ENCODE measurements at regions not wholly inside any gene's neighbourhood (a gene's known extent, or its start where the extent isn't known, plus 50 kb on each side); places are given as distances from the start of the nearest gene placed in this dataset.

- no peak for DNase-seq
Measured at GRCh38 chr5:133853646-133854365, 114.6 kb downstream of the C5orf15 start.

DNA sequence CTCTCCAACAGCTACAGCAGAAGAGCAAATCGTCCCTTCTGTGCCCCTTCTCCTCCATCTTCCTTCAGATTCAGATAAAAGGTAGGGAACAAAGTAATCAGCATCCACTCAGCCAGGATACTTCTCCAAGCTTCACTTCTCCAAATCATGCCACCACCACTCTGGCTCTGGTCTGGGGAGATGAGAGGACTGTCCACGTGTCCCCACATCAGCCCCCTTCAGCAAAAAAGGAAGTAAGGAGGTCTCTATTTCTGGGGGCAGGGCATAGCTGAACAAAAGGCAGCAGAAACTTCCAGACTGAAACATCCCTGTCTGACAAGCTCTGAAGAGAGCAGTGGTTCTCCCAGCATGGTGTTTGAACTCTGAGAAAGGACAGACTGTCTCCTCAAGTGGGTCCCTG lies 116.9 kb downstream of the C5orf15 start:
- DNase-seq, result no peak

- no peak for DNase-seq
Measured at GRCh38 chr5:133850811-133851210, 117.6 kb downstream of the C5orf15 start.

GRCh38 chr5:133849116-133849515 lies 119.3 kb downstream of the C5orf15 start:
- no peak for DNase-seq

GRCh38 chr5:133848341-133848811 lies 120.0 kb downstream of the C5orf15 start:
- no peak for DNase-seq

GRCh38 chr5:133847886-133848285 lies 120.5 kb downstream of the C5orf15 start:
- DNase-seq, result no peak

DNA sequence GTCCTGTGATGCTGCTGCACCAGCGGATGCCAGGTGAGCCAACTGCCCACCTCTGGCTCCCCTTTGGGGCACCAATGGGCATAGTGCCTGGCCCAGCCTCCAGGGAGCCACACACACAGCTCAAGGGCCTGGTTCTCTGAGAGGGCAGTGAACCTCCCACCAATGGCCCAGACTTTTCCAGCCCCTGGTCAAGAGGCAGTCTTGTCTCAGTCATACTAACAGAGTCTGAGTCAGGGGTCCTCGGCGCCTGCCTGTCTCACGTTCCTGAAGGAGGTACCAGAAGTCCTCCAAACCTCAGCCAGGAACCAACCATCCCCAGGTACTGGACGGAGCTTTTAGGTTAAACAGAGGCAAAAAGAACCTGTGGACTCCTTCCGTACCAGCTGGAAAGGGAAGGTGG lies 121.1 kb downstream of the C5orf15 start:
- DNase-seq, result no peak

DNA sequence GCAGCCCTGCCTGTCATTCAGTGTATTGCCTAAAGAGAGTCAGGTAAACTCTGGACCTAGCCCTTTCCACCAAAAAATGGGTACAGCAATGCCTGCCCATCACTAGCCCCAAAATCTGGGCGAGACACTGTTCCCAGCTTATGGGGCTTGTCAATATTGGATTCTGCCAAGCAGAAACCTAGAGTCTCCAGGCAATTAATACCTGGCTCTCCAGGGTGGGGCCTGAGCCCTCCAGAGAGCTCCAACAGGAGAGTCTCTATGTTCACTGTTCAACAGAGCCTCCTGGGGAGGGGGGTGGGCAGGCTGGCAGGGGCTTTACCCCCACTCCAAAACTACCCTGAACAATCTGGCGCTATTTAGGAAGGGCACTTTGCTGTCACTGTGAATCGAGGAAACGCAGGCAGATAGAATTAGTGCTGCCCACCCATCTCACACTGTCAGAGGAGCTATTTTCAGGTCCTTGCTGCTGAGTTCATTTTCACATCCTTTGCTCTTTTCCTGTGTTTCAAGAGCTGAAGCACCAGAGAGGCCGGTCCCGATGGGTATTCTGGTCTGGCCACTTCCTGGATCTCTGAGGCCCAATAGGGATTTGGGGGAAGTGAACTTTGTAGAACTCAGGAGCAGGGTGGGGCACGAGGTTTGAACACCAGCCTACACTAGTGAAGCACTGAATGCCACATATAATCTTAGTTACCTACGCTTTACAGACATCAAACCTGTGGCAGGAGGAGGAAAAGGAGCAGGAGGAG lies 121.8 kb downstream of the C5orf15 start:
- no peak for DNase-seq

DNA sequence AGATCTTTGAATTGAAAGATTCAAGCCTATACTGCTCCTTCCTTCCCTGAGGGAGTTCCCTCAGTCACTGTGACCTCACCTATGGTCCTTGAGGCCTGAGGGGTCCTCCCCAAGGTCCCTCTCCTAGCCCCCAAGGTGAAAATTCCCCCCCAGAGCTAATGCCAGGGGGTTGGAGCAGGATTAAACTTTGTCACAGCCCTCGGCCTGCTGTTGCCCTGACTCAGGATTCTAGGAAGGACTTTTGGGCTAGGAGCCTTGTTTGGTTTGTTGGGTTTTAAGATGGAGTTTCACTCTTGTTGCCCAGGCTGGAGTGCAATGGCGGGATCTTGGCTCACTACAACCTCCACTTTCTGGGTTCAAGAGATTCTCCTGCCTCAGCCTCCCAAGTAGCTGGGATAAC lies 123.2 kb downstream of the C5orf15 start:
- no peak for DNase-seq

- no peak for DNase-seq
Measured at GRCh38 chr5:133844836-133845235, 123.6 kb downstream of the C5orf15 start.

DNA sequence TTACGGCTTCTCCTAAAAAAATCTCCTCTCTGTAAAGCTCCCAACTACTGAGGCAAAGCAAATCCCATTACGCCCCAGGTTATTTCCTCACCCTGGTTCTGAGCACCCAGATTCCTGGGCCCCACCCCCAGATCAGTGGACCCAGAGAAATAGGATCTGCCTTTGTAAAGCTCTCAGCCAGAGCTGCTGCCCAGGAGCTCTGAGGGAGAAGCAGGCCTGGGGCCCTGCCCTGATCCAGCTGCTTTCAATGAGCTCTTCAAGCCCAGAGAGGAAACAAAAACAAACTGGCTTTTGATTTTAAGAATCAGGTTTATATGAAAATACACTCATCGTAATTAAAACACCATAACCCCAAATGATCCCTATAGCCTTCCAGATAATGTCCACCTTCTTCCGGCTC lies 124.5 kb downstream of the C5orf15 start:
- DNase-seq, result no peak

- DNase-seq, result no peak
Measured at GRCh38 chr5:133842846-133843611, 125.4 kb downstream of the C5orf15 start.

DNA sequence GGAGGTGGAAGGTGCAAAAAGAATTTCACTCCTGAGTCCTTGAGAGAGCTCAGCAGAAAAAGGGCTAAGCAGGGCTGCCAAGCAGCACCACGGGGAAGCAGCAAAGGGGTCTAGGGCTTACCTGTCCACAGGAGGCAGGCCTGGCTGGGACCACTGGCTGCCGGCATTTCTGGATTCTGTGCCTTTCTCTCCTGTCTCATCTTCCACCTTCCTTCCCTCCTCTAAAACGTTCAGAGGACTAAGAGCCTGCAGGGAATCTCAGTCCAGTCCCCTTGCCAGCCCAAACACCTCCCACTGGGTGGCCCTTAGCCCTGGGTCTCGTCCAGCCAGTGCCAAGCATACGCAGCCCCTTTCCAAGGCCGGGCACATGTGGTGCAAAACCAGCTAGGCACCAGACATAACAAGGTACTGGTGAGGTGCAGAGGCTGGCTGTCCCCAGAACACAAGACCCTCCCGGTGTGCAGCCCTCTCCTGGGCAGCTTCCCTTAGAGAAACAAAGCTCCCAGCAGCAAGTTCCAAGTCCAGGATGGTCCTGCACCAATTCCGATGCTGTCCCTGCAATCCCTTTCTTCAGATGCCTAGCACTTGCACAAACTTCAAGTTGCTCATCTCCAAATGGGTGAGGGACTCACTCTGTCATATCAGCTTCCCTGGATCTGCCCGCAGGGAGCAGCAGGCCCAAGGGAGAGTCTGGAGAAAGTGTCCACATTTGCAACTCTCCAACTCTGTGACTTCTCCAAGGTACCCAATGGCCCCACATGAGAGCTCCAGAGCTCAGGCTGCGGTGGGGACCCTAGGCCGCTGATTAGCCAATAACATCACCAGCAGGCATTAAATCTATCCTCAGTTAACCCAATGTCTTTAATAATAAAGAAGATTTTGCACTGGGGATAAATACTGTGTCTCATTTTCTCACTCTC lies 126.3 kb downstream of the C5orf15 start:
- DNase-seq, result no peak

GRCh38 chr5:133840168-133840567 lies 128.3 kb downstream of the C5orf15 start:
- no peak for DNase-seq

DNA sequence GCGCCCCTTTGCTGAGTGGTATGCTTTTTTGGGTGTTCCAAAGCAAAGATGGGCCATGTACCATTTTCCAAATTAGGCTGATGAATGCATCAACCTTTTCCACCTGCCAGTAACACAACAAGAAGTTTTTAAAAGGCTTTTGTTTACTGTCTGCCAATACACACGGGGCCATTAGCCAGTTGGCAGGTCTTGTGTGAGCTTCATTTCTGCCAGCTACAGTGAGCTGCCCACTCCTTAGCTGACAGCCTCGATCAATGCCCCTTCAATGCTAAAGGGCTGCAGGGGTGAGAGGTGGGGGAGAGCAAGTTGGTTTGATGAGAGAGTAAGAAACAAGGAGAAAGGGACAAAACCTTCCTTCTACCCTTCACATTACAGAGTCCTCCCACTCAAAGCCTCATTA lies 128.7 kb downstream of the C5orf15 start:
- no peak for DNase-seq

DNA sequence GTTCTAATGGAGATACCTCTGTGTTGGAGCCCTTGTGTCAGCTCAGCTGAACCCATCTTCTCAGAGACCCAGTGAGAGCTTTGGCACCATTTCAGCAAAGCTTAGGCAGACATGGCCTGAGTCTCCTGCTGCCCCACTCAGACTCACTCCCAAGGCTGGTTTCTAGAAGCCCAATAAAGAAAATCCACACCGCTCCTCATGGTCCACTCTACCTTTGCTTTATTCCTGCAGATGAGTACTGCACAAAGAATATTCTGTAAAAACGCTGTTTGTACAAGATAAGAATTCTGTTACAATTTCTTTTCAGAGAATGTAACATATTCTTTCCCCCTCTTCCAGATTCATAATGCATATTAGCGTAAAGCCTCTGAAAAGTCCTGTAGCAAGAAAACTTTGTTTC lies 129.3 kb downstream of the C5orf15 start:
- DNase-seq, result no peak

DNA sequence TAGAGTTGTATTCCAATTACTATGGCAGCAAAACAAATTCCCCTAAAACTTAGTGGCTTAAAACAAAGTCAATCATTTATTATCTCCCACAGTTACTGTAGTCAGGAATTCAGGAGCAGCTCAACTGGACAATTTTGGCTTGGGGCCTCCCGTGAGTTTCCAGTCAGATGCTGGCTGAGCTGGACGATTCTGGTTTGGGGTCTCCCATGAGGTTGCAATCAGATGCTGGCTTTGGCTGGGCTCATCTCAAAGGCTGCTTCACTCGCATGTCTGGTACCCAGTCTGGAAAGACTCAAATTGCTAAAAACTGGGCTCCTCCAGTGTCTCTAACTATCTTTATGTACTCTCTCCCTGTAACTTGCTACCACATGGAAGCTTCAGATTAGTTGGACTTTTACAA lies 130.1 kb downstream of the C5orf15 start:
- DNase-seq, result no peak

DNA sequence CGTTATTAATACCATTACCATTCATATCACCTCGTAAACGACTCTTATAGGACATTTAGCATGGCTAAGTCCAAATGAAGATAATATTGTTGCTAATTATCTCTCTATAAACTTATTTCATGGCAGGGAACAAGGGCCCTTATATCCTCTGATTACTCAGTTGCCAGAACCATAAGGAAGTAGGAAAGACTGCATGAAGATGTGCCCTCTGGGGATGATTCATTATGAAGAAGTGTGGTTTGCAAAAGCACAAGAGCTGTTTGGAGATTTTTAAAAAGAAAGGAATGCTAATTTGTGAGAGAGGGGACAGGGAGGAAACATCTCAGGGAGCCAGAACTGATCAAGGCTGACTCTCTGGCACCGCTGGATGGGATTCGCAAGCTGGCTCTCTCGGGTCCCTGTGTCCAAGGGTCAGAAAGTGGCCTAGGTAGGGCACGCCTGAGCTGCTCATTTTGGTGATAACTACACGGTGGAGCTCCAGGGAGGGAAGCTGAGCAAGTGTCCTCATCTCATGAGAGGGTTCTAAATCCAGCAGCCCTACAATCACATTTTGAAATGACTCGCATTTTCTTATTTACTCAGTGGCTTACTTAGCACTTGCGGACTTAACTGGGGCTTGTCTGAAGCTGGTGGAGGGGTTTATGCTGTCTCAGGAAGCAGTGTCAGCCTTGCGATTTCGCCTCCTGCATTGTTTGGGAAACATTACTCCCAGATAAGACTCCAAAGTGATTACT lies 136.8 kb downstream of the C5orf15 start:
- no peak for DNase-seq

DNA sequence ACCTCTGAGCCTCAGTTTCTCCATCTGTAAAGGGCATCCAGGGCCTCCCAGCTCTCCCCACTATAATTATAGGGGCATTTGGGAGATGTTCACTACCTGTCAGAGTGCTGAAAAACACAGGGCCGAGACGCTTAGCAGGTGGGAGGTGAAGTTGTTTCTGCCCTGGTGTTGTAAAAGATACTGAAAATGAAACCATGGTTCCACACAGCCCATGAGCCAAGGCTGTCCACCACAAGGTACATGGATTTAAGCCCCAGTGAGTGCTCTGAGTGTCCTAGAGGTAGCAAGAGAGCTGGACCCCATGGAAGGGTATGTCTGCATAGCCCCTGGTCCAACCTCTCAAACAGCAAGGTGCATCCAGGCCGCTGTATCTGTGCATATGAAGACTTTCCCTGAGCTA lies 137.5 kb downstream of the C5orf15 start:
- no peak for DNase-seq

DNA sequence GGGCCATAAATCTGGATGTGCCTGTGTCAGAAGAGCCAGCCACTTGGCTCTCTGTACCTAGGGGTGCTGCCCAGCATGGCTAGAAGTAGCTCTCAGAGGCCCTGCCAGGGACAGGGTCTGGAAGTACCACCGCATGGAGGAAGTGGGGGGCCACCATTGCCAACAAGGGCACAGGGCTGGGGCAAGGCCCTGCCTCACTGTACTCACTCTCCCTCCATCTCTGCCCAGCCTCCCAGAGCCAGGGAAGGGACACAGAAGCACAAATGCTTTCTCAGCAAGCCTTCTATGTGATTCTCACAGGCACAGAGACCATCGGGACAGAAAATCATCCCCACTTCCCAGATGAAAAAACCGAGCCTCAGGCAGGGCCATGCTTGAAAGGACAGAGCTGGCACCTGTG lies 138.1 kb downstream of the C5orf15 start:
- no peak for DNase-seq

GRCh38 chr5:133829786-133830185 lies 138.6 kb downstream of the C5orf15 start:
- peak; percentile 30 for DNase-seq

DNA sequence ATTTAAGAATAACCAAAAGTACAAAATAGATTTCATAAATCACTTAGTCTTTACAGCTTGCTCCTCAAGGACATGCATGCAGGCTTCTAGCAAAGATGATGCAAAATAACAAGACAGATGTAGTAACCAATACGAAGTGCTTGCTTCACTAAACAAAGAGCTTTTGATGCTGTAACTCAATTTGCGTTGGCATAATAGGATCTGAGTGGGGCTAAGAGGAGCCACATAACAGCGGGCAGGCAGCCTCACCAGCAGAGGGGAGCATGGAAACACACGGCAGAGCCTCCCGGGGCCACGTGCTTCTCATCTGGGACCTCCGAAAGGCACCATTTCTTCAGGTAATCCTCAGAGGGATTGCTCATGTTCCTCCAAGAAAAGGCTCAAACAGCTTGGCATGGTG lies 139.7 kb downstream of the C5orf15 start:
- peak; percentile 59 for DNase-seq

Measured in eye (tissue), 1 donor.